HCT116 (cell line): ENCODE measurements at regions not wholly inside any gene's neighbourhood (a gene's known extent, or its start where the extent isn't known, plus 50 kb on each side); places are given as distances from the start of the nearest gene placed in this dataset.

Experiments
- ATAC-seq: fragments of 200-7000 bp; cut with Tn5 transposase; 2 replicates; pipeline ENCODE4 v1.9.1; 2020; ENCODE audit warnings: mild to moderate bottlenecking, moderate library complexity
- BruUV-seq: library from RNA; stranded (reverse); fragments of 400-500 nt; replicated peaks from 2 replicates; lab custom pipeline; 2021; lab: Mats Ljungman, UMichigan
- CTCF ChIA-PET: fragments of 300-600 bp; sonication (Branson Sonifier 250); formaldehyde crosslinking; loops from one replicate; lab custom pipeline; 2021; ENCODE audit warnings: antibody characterized with exemption; lab: Charles Lee
- POLR2A ChIA-PET: fragments of 300-600, 350-600 bp; sonication (Branson Sonifier 250); formaldehyde crosslinking; loops from one replicate; lab custom pipeline; 2021; ENCODE audit warnings: antibody characterized with exemption; lab: Charles Lee
- RAD21 ChIA-PET, 2 experiments: fragments of 300-600 bp; sonication (Branson Sonifier 250); formaldehyde crosslinking; loops; one replicate each; lab custom pipeline; 2023; ENCODE audit warnings: low total read pairs in 2 of 2; ENCODE audit not compliant: uncharacterized antibody in 2 of 2, unreplicated experiment in 2 of 2, low non-redundant PET in 1 of 2; lab: Charles Lee
- DNase-seq: peaks from one replicate; pipeline ENCODE4 v3.0.0-alpha.2; 2010; ENCODE audit warnings: low read depth, low spot score
- H2AFZ ChIP-seq: fragments of 200-600 bp; shearing (Covaris generic), sonication (generic); 2 replicates; pipeline ENCODE4 v1.6.1; 2017; ENCODE audit warnings: low read depth, mixed run types, mixed read lengths, antibody characterized with exemption, low read length; ENCODE audit not compliant: poor library complexity, severe bottlenecking
- H3K27ac ChIP-seq: 2 replicates; pipeline ENCODE4 v1.5.1; 2012; ENCODE audit warnings: low read depth, low read length
- H3K27me3 ChIP-seq: fragments of 200-600 bp; sonication (generic); 2 replicates; pipeline ENCODE4 v1.6.1; 2016; ENCODE audit warnings: mixed run types, low read length, mixed read lengths; ENCODE audit not compliant: insufficient read depth
- H3K36me3 ChIP-seq, 2 experiments: fragments of 200-500 bp in 1 of 2; fragments of 200-600 bp in 1 of 2; sonication (Bioruptor generic) in 1 of 2; sonication (generic) in 1 of 2; 2 replicates each; pipeline versions ENCODE4 v1.5.1 to v1.6.1; 2014 to 2016; ENCODE audit warnings: low read length in 2 of 2, inconsistent platforms in 1 of 2, mixed read lengths in 1 of 2, mixed run types in 1 of 2; ENCODE audit not compliant: insufficient read depth in 2 of 2, control insufficient read depth in 1 of 2
- H3K4me1 ChIP-seq, 2 experiments: fragments of 200-600 bp in 1 of 2; sonication (generic) in 1 of 2; 2 replicates each; pipeline versions ENCODE4 v1.5.1 to v1.6.1; 2012 to 2017; ENCODE audit warnings: low read length in 2 of 2, inconsistent platforms in 1 of 2, mild to moderate bottlenecking in 1 of 2, mixed read lengths in 1 of 2, mixed run types in 1 of 2, moderate library complexity in 1 of 2; ENCODE audit not compliant: insufficient read depth in 2 of 2, control insufficient read depth in 1 of 2
- H3K4me2 ChIP-seq: fragments of 200-600 bp; sonication (generic); 2 replicates; pipeline ENCODE4 v1.6.1; 2017; ENCODE audit warnings: mixed run types, low read length, mixed read lengths
- H3K4me3 ChIP-seq, 2 experiments: fragments of 200-600 bp in 1 of 2; sonication (generic) in 1 of 2; replicated peaks in 1 of 2; 2 replicates each; pipeline ENCODE4 v1.5.1; 2011 to 2016; ENCODE audit warnings: low read length in 2 of 2, control low read depth in 1 of 2, low read depth in 1 of 2, mild to moderate bottlenecking in 1 of 2, mixed read lengths in 1 of 2, mixed run types in 1 of 2
- H3K79me2 ChIP-seq: fragments of 200-600 bp; sonication (generic); 2 replicates; pipeline ENCODE4 v1.6.1; 2017; ENCODE audit warnings: mild to moderate bottlenecking, mixed run types, low read length, moderate library complexity, mixed read lengths; ENCODE audit not compliant: insufficient read depth
- H3K9ac ChIP-seq: fragments of 200-600 bp; sonication (generic); 2 replicates; pipeline ENCODE4 v1.6.1; 2016; ENCODE audit warnings: low read length, mixed read lengths
- H3K9me2 ChIP-seq: fragments of 200-600 bp; sonication (generic), shearing (Covaris generic); 2 replicates; pipeline ENCODE4 v1.6.1; 2017; ENCODE audit warnings: mixed run types, mild to moderate bottlenecking, moderate library complexity; ENCODE audit not compliant: insufficient read depth
- H3K9me3 ChIP-seq, 2 experiments: fragments of 200-500 bp in 1 of 2; fragments of 200-600 bp in 1 of 2; sonication (Bioruptor generic) in 1 of 2; sonication (generic) in 1 of 2; 2 replicates each; pipeline ENCODE4 v1.6.1; 2014 to 2017; ENCODE audit warnings: low read length in 2 of 2, mixed read lengths in 2 of 2, inconsistent platforms in 1 of 2, low read depth in 1 of 2, mild to moderate bottlenecking in 1 of 2, mixed run types in 1 of 2, moderate library complexity in 1 of 2; ENCODE audit not compliant: control insufficient read depth in 1 of 2, insufficient read depth in 1 of 2
- H4K20me1 ChIP-seq: fragments of 200-600 bp; sonication (generic), shearing (Covaris generic); 2 replicates; pipeline ENCODE4 v1.6.1; 2017; ENCODE audit warnings: mixed run types, mild to moderate bottlenecking, moderate library complexity; ENCODE audit not compliant: insufficient read depth
- CEBPB ChIP-seq: IDR thresholded peaks from 2 replicates; pipeline ENCODE4 v1.6.1; 2012; ENCODE audit warnings: low read depth
- EZH2 ChIP-seq: fragments of 200-600 bp; sonication (generic); IDR thresholded peaks from 2 replicates; pipeline ENCODE4 v1.6.1; 2017; ENCODE audit warnings: antibody characterized with exemption, mixed run types
- JUND ChIP-seq: IDR thresholded peaks from 2 replicates; pipeline ENCODE4 v1.6.1; 2012
- POLR2A ChIP-seq: IDR thresholded peaks from 2 replicates; pipeline ENCODE4 v1.7.0; 2011; ENCODE audit warnings: borderline replicate concordance; ENCODE audit not compliant: insufficient read depth, insufficient read length; ENCODE audit errors: extremely low read depth
- POLR2AphosphoS5 ChIP-seq: IDR thresholded peaks from 2 replicates; pipeline ENCODE4 v1.6.1; 2011; ENCODE audit warnings: mild to moderate bottlenecking, low read depth, low read length, moderate library complexity
- SP1 ChIP-seq: IDR thresholded peaks from 2 replicates; pipeline ENCODE4 v1.6.1; 2012; ENCODE audit warnings: low read depth
- SRF ChIP-seq: IDR thresholded peaks from 2 replicates; pipeline ENCODE4 v1.6.1; 2012; ENCODE audit warnings: low read depth
- TCF7L2 ChIP-seq: IDR thresholded peaks from 2 replicates; pipeline ENCODE4 v1.7.0; 2011; ENCODE audit warnings: borderline replicate concordance, inconsistent platforms; ENCODE audit not compliant: insufficient read depth, insufficient read length; ENCODE audit errors: extremely low read depth
- ZBTB33 ChIP-seq: IDR thresholded peaks from 2 replicates; pipeline ENCODE4 v1.6.1; 2011; ENCODE audit warnings: mild to moderate bottlenecking, low read length, moderate library complexity; ENCODE audit not compliant: insufficient replicate concordance; ENCODE audit errors: extremely low read depth
- intact Hi-C: fragments of 100-400 bp; cut with micrococcal nuclease; formaldehyde crosslinking; loops from 2 replicates; pipeline ENCODE4 v1.10.0; 2022
- TF ChIP-seq, protein P1 (sequence below): IDR thresholded peaks from 2 replicates; pipeline ENCODE4 v1.6.1; 2012

DNA sequence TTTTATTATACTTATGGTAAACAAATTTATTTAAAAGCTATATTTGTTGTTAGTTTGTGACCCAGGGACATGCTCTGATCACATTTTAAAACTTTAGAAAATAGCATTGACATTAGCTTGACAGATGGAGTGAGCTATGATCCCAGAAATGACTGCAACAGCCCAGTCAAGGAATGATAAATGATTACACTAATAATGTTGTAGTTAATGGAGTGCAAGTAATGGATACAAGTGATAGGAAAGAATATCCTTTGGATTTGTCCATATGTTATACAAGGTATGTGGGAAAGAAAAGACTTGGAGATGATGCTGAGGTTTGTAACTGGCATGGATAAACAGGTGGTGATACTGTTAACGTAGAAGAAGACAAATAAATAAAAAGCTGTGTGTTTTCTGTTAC is 1908.7 kb downstream of the MRPL39 start:
- intact Hi-C loops = no loop called here
- RAD21 ChIA-PET = no interaction called here
- BruUV-seq = no TSS peak

DNA sequence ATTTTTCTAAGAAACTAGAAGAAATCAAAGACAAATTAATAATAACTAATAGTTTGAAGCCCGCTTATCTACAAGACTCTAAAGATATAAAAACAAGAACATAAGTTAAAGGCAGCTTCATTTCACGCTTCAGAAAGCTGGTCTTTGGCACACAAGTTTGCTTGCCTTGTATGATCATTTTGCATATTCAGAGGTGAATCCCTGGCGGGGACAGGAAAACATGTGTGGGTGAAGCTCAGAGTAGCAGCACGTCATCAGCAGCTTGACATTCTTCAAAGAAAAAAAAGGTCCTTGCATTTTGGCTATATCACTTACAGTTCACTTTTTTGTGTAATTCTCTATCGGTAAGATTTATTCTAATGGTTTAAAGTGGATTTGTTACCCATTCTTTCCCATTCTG is 1911.8 kb downstream of the MRPL39 start:
- Histone ChIP-seq H3K27ac (no peak overlapping the region), H3K27me3 (no peaks in the 10 kb centered on the region), H3K4me2 (no peak overlapping the region), H2AFZ (no peak overlapping the region), H3K36me3 (no peaks in the 10 kb centered on the region), H3K4me1 (no peaks in the 10 kb centered on the region), H3K9me2 (no peaks in the 10 kb centered on the region), H3K4me3 (no peak overlapping the region), H3K9ac (no peak overlapping the region), H3K9me3 (peaks cover 23 to 38% of the 10 kb centered on the region in 2 experiments; a peak in 3 of 4 replicates), H3K79me2 (no peaks in the 10 kb centered on the region), H4K20me1 (no peaks in the 10 kb centered on the region)
- intact Hi-C loops = no loop called here
- no peak for ATAC-seq
- no peak for TF ChIP-seq ZBTB33
- TF ChIP-seq EZH2 = no peak
- no peak for TF ChIP-seq JUND
- TF ChIP-seq POLR2AphosphoS5 = no peak
- TF ChIP-seq TCF7L2 = no peak
- ChIA-PET CTCF (no interaction called here), POLR2A (no interaction called here), RAD21 (no interaction called here)
- no peak for DNase-seq
- BruUV-seq = no TSS peak

More for the DNA sequence above, 1908.7 kb downstream of the MRPL39 start:
- Histone ChIP-seq H3K9me3 (peaks cover 23 to 42% of the 10 kb centered on the region in 2 experiments; a peak in 3 of 4 replicates), H4K20me1 (no peaks in the 10 kb centered on the region), H2AFZ (no peak overlapping the region), H3K9me2 (no peaks in the 10 kb centered on the region), H3K36me3 (no peaks in the 10 kb centered on the region), H3K27ac (no peak overlapping the region), H3K4me2 (no peak overlapping the region), H3K27me3 (no peaks in the 10 kb centered on the region), H3K4me3 (no peak overlapping the region), H3K9ac (no peak overlapping the region), H3K79me2 (no peaks in the 10 kb centered on the region), H3K4me1 (no peaks in the 10 kb centered on the region)
- TF ChIP-seq SP1 = no peak
- no peak for TF ChIP-seq ZBTB33
- no peak for TF ChIP-seq CEBPB
- TF ChIP-seq POLR2A = no peak
- TF ChIP-seq SRF = no peak
- TF ChIP-seq, protein P1, sequence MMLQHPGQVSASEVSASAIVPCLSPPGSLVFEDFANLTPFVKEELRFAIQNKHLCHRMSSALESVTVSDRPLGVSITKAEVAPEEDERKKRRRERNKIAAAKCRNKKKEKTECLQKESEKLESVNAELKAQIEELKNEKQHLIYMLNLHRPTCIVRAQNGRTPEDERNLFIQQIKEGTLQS = no peak
- POLR2A ChIA-PET = no interaction called here
- CTCF ChIA-PET = no interaction called here
- DNase-seq (no peak), ATAC-seq (no peak)
